ENCODE measurements at regions not wholly inside any gene's neighbourhood (a gene's known extent, or its start where the extent isn't known, plus 50 kb on each side); places are given as distances from the start of the nearest gene placed in this dataset.

DNA sequence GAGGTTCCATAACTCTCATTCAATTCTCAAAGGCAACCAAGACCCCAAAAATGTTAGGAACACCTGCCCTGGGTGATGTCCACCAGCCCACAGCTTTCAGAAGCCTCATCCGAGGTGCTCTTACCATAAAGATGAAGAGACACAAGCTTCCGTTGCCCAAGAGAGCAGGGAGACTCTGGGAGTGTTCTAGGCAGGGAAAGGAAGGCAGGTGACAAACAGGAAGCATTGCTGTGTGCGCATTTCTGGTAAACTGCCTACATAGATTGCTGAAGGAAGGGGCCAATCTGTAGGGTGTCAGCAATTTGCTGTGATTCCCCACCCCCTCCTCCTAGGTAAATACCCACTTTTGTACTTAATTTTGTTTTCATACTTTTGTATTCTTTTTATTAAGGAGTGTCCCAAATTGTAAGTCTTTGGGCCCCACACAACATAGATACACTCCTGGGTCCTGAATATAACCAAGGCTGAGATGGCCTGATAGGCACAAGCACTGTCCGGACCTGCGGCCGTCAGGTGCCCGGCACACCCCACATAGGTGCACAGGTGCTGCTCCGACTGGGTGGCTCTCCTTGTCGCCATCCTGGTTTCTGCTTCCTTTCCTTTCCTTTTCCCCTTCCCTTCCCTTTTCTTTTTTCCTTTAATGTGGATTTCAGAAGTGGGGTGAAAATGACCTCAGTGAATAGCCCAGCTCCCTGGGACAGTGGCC lies 51.4 kb upstream of the SMNDC1 start:
- TF ChIP-seq POLR2A (IDR thresholded peaks at IDR 0.05): no peak
- TF ChIP-seq, protein P1, sequence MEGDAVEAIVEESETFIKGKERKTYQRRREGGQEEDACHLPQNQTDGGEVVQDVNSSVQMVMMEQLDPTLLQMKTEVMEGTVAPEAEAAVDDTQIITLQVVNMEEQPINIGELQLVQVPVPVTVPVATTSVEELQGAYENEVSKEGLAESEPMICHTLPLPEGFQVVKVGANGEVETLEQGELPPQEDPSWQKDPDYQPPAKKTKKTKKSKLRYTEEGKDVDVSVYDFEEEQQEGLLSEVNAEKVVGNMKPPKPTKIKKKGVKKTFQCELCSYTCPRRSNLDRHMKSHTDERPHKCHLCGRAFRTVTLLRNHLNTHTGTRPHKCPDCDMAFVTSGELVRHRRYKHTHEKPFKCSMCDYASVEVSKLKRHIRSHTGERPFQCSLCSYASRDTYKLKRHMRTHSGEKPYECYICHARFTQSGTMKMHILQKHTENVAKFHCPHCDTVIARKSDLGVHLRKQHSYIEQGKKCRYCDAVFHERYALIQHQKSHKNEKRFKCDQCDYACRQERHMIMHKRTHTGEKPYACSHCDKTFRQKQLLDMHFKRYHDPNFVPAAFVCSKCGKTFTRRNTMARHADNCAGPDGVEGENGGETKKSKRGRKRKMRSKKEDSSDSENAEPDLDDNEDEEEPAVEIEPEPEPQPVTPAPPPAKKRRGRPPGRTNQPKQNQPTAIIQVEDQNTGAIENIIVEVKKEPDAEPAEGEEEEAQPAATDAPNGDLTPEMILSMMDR (IDR thresholded peaks at IDR 0.05): no peak
